C4-2B (cell line): ENCODE measurements at regions not wholly inside any gene's neighbourhood (a gene's known extent, or its start where the extent isn't known, plus 50 kb on each side); places are given as distances from the start of the nearest gene placed in this dataset.

Source experiments
- H3K27ac ChIP-seq: fragments of 450-650 bp; 2 replicates; pipeline ENCODE4 v1.5.1; 2017
- CTCF ChIP-seq: fragments of 450-650 bp; conservative IDR thresholded peaks from 2 replicates; pipeline ENCODE4 v1.5.1; 2017; ENCODE audit warnings: mild to moderate bottlenecking
- ZFX ChIP-seq: fragments of 450-650 bp; IDR thresholded peaks from 2 replicates; pipeline ENCODE4 v1.6.1; 2017

- TF ChIP-seq ZFX (no peak), CTCF (no peak)
- H3K27ac ChIP-seq, result no peak overlapping the region
Measured at GRCh38 chr12:113655479-113655878, 183.8 kb upstream of the LHX5 start.

- H3K27ac ChIP-seq, result no peak overlapping the region
- no peak for TF ChIP-seq ZFX
- no peak for TF ChIP-seq CTCF
Measured at GRCh38 chr12:113651662-113652061, 180.0 kb upstream of the LHX5 start.

GRCh38 chr12:113650476-113650875 lies 178.8 kb upstream of the LHX5 start:
- no peak overlapping the region for H3K27ac ChIP-seq
- no peak for TF ChIP-seq CTCF
- TF ChIP-seq ZFX, result no peak

GRCh38 chr12:113649256-113649830 lies 177.7 kb upstream of the LHX5 start:
- H3K27ac ChIP-seq, result no peak overlapping the region
- TF ChIP-seq CTCF, result no peak
- TF ChIP-seq ZFX, result no peak

- TF ChIP-seq CTCF, result peak; percentile 22
- no peak for TF ChIP-seq ZFX
- H3K27ac ChIP-seq, result no peak overlapping the region
Measured at GRCh38 chr12:113647048-113647447, 175.4 kb upstream of the LHX5 start.

- no peak for TF ChIP-seq CTCF
- no peak for TF ChIP-seq ZFX
- no peak overlapping the region for H3K27ac ChIP-seq
Measured at GRCh38 chr12:113645603-113646002, 173.9 kb upstream of the LHX5 start.

- TF ChIP-seq CTCF, result no peak
- TF ChIP-seq ZFX, result no peak
- no peak overlapping the region for H3K27ac ChIP-seq
Measured at GRCh38 chr12:113645183-113645582, 173.5 kb upstream of the LHX5 start.
